ENCODE measurements at regions not wholly inside any gene's neighbourhood (a gene's known extent, or its start where the extent isn't known, plus 50 kb on each side); places are given as distances from the start of the nearest gene placed in this dataset.

DNA sequence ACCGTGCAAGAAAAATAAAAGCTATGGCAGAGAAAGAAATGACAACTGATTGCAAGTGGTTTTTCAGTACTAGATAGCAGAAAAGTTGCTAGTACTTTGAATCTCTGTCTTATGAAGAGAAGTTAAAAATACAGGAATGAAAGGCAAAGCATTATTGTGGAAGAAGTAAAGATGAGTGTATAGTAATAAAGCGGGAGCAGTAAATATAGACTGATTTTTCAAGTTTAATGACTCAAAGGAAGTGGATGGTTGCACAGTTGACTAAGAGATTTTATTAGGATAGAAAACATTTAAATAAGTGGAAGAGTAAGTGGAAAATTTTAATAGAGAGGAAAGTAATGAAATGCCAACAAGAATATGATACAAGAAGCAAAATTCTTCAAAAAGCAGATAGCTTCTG, 1076.1 kb upstream of the CADM2 start:
- DNase-seq (ENCODE audit: low spot score) (no peak), ATAC-seq (no peak)

DNA sequence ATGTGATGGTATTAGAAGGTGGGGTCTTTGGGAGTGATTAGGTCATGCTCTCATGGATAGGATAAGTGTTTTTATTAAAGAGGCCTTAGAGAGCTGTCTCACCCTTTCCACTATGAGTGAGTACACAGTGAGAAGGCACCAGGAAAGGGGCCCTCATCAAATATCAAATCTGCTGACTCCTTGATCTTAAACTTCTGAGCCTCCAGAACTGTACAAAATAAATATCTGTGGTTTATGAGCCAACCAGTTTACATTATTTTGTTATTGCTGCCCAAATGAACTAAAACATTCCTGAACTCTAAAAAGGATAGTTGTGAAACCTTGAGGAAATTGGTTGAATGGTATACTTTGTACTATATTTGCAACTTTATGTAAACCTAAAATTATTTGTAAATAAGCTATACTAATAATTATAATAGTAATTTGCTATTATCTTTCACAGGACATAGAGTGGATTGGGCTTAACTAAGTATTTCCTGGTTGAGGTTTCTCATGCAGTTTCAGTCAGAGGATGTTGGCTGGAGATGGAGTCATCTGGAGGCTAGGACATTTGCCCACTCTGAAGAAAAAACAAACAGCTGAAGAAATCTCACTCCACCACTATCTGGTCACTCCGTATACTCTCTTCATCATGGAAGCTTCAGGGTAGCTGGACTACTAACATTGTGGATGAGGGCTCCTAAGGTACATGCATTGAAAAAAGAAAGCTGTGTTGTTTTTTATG, 1068.6 kb upstream of the CADM2 start:
- ATAC-seq (no peak), DNase-seq (ENCODE audit: low spot score) (no peak)

DNA sequence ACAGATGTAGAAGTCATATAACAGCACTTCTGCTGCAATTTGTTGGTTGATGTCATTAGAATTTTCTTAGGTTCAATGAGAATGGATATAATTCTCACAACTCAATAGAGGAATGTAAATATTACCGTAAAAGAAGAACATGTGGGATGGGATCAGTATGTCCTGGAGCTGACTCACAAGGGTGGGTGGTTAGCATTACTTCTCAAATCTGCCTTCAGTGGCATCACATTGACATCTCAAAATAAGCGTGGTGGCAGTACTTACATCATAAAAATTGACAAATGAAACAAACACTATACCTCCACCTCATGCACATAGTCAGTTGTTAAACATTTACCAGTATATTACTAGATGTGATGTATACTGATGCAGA, 1068.0 kb upstream of the CADM2 start:
- no peak for ATAC-seq
- DNase-seq (ENCODE audit: low spot score), result no peak

- DNase-seq (ENCODE audit: low spot score) (no peak), ATAC-seq (no peak)
These were observed 1064.6 kb upstream of the CADM2 start for GRCh38 chr3:83894223-83894622.

DNA sequence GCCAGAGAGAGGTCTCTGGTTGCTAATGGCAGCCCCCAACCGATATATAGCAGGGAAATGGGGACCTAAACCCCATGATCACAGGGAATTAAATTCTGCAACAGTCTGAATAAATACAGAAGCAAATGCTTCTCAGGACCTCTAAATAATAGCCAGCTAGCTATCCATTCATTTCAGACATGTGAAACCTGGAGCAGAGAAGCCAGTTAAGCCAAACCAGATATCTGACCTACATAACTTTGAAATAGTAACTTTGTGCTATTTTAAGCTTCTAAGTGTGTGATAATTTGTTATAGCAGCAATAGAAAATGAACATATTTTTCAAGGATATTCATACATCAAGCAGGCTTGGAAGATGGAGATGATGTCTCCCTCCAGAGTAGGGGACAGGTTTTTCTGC, 1062.9 kb upstream of the CADM2 start:
- ATAC-seq (no peak), DNase-seq (ENCODE audit: low spot score) (no peak)

DNA sequence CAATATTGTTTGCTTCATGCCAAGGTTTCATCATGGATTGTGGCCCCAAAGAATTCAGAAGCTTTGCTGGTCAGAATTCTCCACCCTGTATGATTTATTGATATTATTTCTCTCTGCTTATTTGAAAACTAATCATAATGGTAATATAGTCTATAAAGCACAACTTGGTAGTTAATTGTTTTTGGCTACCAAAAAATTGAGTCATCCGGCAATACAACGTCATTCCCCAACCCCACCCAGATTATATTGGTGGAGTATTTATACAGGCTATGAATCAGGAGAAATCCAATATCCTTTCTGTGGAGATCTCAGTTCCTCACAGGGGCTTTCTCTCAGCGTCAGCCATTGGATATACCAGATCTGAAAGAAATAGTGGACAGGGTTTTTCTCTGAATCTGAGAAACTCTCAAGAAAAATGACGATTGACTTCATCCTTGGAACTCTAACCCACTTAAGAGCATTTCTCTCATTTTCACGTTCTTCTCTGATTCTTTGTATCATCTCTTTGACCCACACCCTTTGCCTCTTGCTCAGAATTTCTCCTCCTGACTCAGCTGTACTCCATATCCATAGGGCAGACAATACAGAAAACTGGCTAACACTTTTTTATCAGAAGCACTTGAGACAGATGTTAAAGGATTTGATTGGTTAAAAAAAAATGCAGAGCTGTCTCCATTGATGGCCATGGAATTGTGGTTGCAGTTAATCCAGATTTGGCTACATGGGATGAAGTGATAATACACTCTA, 1055.8 kb upstream of the CADM2 start:
- no peak for ATAC-seq

GRCh38 chr3:83913381-83913780, 1045.4 kb upstream of the CADM2 start:
- DNase-seq (ENCODE audit: low spot score), result no peak
- ATAC-seq, result no peak

More for the DNA sequence above, 1055.8 kb upstream of the CADM2 start:
- DNase-seq (ENCODE audit: low spot score), result no peak

GRCh38 chr3:83926291-83926690, 1032.5 kb upstream of the CADM2 start:
- ATAC-seq, result no peak
- DNase-seq (ENCODE audit: low spot score), result no peak

GRCh38 chr3:83928391-83928790, 1030.4 kb upstream of the CADM2 start:
- ATAC-seq (no peak), DNase-seq (ENCODE audit: low spot score) (no peak)

- no peak for DNase-seq (ENCODE audit: low spot score)
- ATAC-seq, result no peak
These were observed 1029.9 kb upstream of the CADM2 start for GRCh38 chr3:83928903-83929302.

DNA sequence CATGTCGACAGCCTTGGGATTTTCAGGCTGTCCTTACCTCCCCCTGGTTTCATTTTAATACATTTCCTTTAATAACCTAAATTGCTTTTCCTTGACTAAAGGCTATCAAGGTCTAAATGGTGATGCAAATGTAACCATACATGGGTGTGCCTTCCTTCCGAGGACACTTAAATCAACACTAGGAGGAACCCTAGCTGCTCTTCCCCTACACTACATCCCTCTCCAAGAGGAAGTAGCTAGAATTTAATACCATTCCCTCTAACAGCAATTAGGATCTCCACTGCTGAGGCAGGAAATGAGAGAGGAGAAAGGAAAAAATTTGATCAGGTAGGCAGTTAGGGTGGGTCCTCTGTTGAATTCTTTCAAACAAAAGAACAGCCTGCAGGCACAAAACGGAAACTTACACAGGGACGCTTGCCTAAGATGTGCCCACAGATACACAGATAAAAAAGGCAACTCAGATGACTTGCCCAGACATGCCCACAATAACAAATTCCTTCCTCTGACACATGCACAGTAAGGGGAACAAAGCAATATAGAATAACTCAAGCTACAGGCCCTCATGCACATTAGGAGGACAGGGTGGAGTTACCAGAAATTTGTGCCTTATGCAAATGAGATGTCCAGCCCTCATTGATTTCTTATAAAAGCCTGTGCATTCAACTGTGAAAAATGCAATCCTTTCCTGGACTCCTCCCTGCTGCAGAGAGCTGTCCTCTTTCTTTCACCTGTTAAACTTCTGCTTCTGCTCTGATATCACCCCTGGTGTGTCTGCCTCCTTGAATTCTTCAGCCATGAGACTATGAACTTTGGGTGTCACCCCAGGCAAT, 1024.4 kb upstream of the CADM2 start:
- no peak for ATAC-seq

DNA sequence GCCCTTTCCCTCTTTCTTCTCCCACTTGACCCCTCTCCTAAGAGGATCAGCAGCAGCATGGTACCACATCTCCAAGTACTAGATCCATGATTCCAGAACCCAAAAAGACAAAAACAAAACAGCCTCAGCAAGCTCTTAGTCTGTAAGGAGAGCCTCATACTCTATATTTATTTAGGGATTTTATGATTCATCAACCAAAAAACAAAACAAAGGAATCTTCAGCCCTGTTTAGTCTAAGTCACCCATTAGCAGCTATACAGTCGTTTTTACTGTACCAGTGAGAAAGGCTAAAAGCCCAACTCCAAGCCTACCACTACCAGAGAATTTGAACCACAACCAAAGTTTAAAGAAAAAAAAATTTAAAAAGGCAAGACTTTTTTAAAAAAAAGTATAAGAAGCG, 1020.3 kb upstream of the CADM2 start:
- DNase-seq (ENCODE audit: low spot score) (no peak), ATAC-seq (no peak)

More for the DNA sequence above, 1024.4 kb upstream of the CADM2 start:
- no peak for DNase-seq (ENCODE audit: low spot score)

- no peak for ATAC-seq
- no peak for DNase-seq (ENCODE audit: low spot score)
These were observed 1016.6 kb upstream of the CADM2 start for GRCh38 chr3:83941990-83942745.

DNA sequence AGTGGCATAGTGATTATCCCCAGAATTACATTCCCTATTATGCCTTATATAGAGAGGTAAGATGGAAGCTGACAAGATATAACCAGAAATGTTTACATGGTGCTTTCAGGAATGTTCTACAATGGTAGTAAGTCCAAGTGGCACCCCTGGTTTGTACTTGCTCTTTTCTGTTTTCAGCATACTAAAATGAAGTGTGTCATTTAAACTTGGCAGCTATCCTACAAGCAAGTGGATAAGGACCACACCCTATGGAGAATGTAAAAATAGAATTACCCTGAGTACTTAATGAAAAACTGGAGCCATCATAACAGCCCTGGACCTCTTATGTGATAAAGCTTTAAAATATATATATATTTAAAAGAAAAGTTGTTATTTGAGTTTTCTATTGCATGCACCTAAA, 1012.7 kb upstream of the CADM2 start:
- no peak for DNase-seq (ENCODE audit: low spot score)
- ATAC-seq, result no peak

- no peak for ATAC-seq
- no peak for DNase-seq (ENCODE audit: low spot score)
These were observed 1012.2 kb upstream of the CADM2 start for GRCh38 chr3:83946554-83946953.

DNA sequence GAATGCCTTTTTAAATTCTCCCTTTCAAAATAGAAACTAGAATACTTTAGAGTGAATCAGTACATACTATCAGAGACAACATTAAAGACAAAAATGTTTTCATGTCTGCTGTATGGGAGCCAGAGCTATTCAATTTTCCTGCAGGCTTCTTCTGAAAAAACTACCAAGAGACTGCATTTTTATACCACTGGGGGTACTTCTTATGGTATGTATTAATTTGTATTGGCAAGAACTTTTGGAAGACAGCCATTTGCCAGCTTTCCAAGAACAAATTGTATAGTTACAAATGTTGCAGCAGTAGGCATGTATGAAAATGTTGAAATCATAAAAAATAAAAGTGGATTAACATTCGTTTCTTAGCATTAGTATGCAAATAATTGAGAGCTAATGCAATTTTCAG, 1010.0 kb upstream of the CADM2 start:
- ATAC-seq (no peak), DNase-seq (ENCODE audit: low spot score) (no peak)

DNA sequence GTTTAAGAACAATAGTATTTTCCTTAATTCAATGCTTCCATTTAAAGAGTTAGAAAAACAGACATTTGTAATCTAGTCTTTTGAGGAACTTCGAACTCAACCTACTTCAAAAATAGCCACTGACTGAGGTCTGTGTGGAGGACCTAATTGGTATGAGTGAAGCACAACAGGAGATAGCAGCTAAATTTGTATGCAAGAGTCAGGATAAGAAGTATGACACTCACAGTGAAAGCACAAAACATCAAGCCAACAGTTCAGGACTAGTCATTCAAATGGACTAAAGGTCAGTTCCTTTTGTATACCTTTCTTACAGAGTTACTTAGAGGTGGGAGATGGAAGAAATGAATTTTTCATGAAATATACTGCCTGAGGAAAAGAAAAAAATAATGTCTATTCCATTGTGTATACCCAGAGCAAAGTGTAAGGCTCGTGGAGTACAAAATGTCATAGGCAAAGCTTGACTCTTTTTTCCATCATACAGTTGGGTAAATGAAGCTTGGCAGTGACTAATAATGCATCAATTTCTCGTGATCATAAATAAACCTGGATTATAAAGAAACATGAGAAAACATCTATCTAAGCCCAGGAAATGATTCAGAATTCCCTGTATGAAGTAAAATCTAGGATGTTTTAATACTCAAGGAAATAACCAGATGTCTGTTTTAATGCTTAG, 1005.2 kb upstream of the CADM2 start:
- DNase-seq (ENCODE audit: low spot score) (no peak), ATAC-seq (no peak)

GRCh38 chr3:83956431-83956830, 1002.4 kb upstream of the CADM2 start:
- DNase-seq (ENCODE audit: low spot score) (no peak), ATAC-seq (no peak)

- DNase-seq (ENCODE audit: low spot score) (no peak), ATAC-seq (no peak)
These were observed 990.4 kb upstream of the CADM2 start for GRCh38 chr3:83968356-83968755.

- ATAC-seq, result no peak
These were observed 987.1 kb upstream of the CADM2 start for GRCh38 chr3:83971666-83972065.

DNA sequence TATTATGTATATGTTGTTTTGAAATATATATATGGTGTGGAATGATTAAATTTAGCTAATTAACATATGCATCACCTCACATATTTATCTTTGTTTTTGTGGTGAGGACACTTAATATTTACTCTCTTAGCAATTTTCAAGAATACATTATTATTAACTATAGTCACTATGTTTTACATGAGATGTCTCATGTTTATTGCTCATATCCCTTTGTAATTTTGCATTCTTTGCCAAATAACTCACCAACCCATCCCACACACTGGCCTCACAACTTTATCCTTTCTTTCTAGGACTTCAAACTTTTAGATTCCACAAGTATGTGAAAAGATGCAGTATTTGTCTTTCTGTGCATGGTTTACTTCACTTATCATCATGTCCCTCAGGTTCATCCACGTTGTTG, 950.2 kb upstream of the CADM2 start:
- no peak for ATAC-seq
- no peak for DNase-seq (ENCODE audit: low spot score)

More at GRCh38 chr3:83971666-83972065, 987.1 kb upstream of the CADM2 start:
- no peak for DNase-seq (ENCODE audit: low spot score)
